HG03097 (cell line): ENCODE measurements at regions not wholly inside any gene's neighbourhood (a gene's known extent, or its start where the extent isn't known, plus 50 kb on each side); places are given as distances from the start of the nearest gene placed in this dataset.
"Not testable (repeated sequence)": the region's sequence is repeated elsewhere in the genome, so short reads cannot be mapped to it uniquely, and the experiment has no call there.

Experiments
- ATAC-seq: cut with Tn5 transposase; IDR thresholded peaks from one replicate; pipeline ENCODE4 v1.9.1; 2021; ENCODE audit not compliant: unreplicated experiment, low FRiP score

DNA sequence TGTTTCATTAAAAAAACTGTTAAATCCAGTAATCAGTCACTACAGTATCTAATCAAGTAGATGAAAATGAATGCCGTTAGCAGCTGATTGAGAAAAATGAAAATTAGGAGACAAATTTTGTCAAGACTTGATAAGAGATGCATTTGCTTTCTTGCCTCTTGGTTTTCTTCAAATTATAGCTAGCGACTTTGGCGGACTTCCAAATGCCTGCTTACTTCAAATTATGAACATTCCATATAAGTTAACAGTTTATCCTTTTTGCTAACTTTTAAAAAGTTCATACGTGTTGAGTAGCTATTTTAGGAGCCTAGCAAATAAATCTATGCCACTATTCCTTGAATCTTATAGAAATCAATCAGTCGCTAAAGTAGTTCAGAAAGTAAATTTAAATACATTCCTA lies 58.8 kb downstream of the PPP4R3C start:
- ATAC-seq = no peak

- no peak for ATAC-seq
Observed at GRCh38 chrX:27399146-27399456, 64.0 kb downstream of the PPP4R3C start.

GRCh38 chrX:27391623-27392022 lies 71.5 kb downstream of the PPP4R3C start:
- ATAC-seq = no peak

GRCh38 chrX:27381419-27381818 lies 81.7 kb downstream of the PPP4R3C start:
- no peak for ATAC-seq

- no peak for ATAC-seq
Observed at GRCh38 chrX:27380163-27380845, 82.8 kb downstream of the PPP4R3C start.

GRCh38 chrX:27354021-27354420 lies 109.1 kb downstream of the PPP4R3C start:
- ATAC-seq = no peak

DNA sequence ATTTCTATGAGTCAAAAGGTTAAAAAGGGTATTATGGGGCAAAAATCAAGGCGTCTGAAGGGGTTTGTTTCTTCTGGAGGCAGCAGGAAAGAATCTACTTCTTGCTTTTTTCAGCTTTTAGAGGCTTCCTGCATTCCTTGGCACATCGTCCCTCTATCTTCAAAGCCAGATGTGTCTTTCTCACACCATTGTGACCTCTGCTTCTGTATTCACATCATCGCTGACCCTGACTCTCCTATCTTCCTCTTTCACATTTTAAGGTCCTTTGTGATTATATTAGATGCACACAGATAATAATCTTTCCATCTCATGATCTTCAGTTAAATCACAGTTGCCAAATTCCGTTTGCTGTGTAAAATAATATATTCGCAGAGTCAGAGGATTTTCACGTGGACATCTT lies 112.7 kb downstream of the PPP4R3C start:
- no peak for ATAC-seq

GRCh38 chrX:27336466-27337091 lies 126.6 kb downstream of the PPP4R3C start:
- no peak for ATAC-seq

DNA sequence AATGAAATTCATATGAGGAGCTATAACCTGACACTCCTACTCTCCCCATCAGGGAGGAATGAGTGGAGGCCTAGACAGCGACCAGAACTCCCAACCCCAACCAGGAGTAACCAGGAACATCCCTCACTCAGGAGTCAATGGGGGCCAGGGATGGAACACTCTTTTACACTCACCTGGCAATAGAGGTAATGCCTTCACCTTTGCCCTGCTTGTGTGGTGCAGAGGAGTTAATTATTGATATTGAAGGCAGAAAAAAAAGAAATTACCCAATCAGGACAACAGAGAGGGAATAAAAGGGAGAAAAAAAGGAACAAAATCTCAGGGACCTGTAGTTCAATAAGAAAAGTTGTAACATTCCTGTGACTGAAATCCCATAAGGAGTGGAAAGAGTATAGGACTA lies 141.5 kb downstream of the PPP4R3C start:
- no peak for ATAC-seq

- no peak for ATAC-seq
Observed at GRCh38 chrX:27309406-27309805, 153.7 kb downstream of the PPP4R3C start.

DNA sequence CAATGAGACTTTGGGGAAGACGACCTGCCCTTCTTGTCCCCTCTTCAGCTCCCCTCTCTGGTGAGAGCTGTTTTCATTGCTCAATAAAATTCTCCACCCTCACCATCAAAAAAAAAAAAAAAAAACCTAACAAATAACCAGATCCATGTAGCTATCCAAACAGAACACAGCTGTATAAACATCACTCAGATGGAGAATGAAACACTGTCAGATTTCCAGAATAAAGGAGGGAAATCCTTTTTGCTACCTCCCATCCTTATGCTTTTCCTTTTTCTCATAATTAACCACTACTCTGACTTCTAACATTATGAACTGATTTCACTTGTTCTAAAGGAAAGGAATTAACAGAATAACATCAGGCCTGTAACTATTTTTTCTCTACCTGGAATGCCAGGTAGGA lies 155.6 kb downstream of the PPP4R3C start:
- no peak for ATAC-seq

GRCh38 chrX:27292552-27292951 lies 170.6 kb downstream of the PPP4R3C start:
- not testable (repeated sequence) for ATAC-seq

DNA sequence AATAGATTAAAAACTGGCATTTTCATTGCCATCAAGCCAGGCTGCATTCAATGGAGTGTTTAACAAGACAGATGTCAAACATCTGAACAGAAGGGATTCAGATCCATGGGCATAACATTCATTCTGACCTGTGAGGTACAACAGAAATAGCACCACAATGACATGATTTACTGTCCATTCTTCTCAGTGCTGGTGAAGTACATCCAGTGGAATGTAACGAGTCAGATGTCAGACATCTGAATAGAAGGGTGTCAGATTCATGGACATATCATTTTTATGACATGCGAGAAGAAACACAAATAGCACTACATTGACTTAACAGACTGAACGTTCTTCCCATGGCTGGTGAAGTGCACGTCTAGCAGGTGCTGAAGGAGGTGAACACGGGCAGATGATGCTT lies 186.4 kb downstream of the PPP4R3C start:
- no peak for ATAC-seq

- ATAC-seq = no peak
Observed at GRCh38 chrX:27254656-27255055, 208.5 kb downstream of the PPP4R3C start.

- ATAC-seq = no peak
Observed at GRCh38 chrX:27251369-27251768, 211.8 kb downstream of the PPP4R3C start.

- no peak for ATAC-seq
Observed at GRCh38 chrX:27242581-27242980, 220.6 kb downstream of the PPP4R3C start.

GRCh38 chrX:27241981-27242380 lies 221.2 kb downstream of the PPP4R3C start:
- no peak for ATAC-seq

GRCh38 chrX:27240042-27240441 lies 223.1 kb downstream of the PPP4R3C start:
- not testable (repeated sequence) for ATAC-seq

DNA sequence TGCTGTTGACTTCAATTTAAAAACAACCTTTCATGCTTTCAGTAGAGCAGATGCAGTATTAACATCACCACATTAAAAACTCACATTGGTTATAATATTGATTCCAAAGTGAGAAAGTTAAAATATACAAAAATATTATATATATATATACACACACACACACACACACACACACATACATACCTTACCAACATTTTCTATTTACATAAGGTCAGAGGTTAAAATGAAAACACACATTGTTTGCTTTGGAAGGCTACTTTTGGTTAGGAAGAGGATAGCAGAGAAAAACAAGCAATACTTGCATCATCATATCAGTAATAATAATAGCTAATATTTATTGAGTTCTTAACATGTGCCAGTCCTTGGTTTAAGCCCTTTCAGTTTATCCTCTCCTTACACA lies 226.5 kb downstream of the PPP4R3C start:
- no peak for ATAC-seq

GRCh38 chrX:27229721-27230120 lies 233.4 kb downstream of the PPP4R3C start:
- ATAC-seq = no peak

DNA sequence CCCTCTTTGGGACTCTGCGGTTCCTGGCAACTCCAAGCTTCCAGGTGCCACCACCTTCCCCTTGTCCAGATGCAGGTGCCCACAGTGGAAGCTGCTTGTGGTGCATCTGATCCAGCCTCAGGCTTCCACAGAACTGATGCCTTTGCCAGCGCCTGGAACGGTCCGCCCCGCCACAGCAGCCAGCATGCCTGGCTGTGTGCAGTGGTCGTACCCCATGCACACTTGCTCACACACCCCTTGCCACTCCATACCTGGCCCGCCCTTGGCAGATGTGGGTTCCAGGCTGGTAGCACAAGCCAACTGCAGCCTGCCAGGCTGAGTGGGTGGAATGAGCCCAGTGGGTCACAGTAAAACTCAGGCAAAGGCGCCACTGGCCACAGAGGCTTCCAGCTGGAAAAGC lies 240.5 kb downstream of the PPP4R3C start:
- no peak for ATAC-seq

DNA sequence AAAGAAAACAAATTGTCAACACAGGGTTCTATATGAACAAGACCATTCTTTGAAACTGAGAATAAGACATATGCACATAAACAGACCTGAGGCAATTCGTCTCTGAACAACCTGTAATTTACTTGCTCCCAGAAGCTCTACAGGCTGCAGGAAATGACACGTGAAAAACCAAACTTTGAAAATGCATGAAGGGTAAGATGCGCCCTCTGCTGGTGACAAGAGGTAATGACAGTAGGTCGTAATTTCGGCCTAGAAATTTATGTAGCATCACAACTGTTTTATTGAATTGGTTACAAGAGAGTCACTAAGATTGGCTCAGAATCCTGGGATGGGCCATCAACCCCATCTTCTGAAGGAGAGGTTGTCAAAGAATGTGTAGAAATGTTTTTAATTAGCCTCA lies 276.5 kb downstream of the PPP4R3C start:
- peak; percentile 68 for ATAC-seq

DNA sequence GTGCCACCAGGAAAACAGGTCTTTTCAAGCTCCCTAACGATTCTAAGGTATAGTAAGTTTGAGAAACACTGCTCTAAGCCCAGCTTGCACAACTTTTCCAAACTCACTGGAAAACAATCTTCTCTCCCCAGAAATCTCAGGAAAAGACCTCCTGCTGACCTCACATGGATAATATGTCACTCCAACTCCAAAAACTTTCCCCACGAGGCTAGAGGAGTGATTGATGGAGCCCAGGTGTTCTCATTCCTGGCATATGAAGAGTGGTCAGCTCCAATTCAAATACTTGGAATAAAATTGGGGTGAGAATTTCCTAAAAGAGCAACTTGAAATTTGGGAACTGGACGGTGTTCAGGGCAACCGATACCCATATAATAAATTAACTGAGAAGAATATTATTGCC lies 299.9 kb downstream of the PPP4R3C start:
- no peak for ATAC-seq
